ENCODE measurements at regions not wholly inside any gene's neighbourhood (a gene's known extent, or its start where the extent isn't known, plus 50 kb on each side); places are given as distances from the start of the nearest gene placed in this dataset.
A peak's percentile ranks its signal among the peaks of the same experiment; 100 is the strongest.

GRCh38 chr10:106198275-106198674 lies 966.2 kb downstream of the SORCS1 start:
- Histone ChIP-seq H2AFZ (ENCODE audit: control insufficient read depth, low read length) (no peak overlapping the region), H3K4me2 (ENCODE audit: control insufficient read depth, extremely low read depth, insufficient read depth, low read depth, low read length) (no peak overlapping the region), H3K4me3 (ENCODE audit: control insufficient read depth in 2 of 3, extremely low read depth in 1 of 3, insufficient read depth in 2 of 3, low read depth in 1 of 3, low read length in 3 of 3) (no peak overlapping the region), H3K79me2 (ENCODE audit: control insufficient read depth, insufficient read depth, low read length) (no peaks in the 10 kb centered on the region), H3K9ac (ENCODE audit: control insufficient read depth, extremely low read depth, insufficient read depth, low read length) (no peak overlapping the region), H3K9me3 (ENCODE audit: control insufficient read depth, low read depth, low read length) (no peaks in the 10 kb centered on the region), H3K36me3 (ENCODE audit: control insufficient read depth in 2 of 2, extremely low read depth in 1 of 2, insufficient read depth in 2 of 2, low read length in 2 of 2) (no peaks in the 10 kb centered on the region), H3K9me1 (ENCODE audit: control insufficient read depth, extremely low read depth, insufficient read depth, low read length) (no peaks in the 10 kb centered on the region), H3K4me1 (ENCODE audit: control insufficient read depth, extremely low read depth, insufficient read depth, low read length) (no peaks in the 10 kb centered on the region), H3K27me3 (ENCODE audit: control insufficient read depth, extremely low read depth, insufficient read depth, low read length) (no peaks in the 10 kb centered on the region), H4K20me1 (ENCODE audit: control insufficient read depth, extremely low read depth, insufficient read depth, low read length) (no peaks in the 10 kb centered on the region), H3K27ac (ENCODE audit: control insufficient read depth, insufficient read depth, low read length) (no peak overlapping the region)
- FAIRE-seq (no peak), DNase-seq (ENCODE audit: low read depth, low spot score) (no peak)
- TF ChIP-seq CTCF (optimal IDR thresholded peaks at IDR 0.05 in 1 of 3, IDR thresholded peaks at IDR 0.05 in 1 of 3, conservative IDR thresholded peaks at IDR 0.05 in 1 of 3; ENCODE audit: extremely low read depth in 1 of 3, insufficient read depth in 2 of 3, low read length in 3 of 3) = no peak
- TF ChIP-seq EZH2 (IDR thresholded peaks at IDR 0.05; ENCODE audit: low read length) = no peak
- dilution Hi-C loops (cut with MboI; ENCODE audit: extremely low pct_ligation_motif_present, low sequenced_read_pairs) = no loop called here

DNA sequence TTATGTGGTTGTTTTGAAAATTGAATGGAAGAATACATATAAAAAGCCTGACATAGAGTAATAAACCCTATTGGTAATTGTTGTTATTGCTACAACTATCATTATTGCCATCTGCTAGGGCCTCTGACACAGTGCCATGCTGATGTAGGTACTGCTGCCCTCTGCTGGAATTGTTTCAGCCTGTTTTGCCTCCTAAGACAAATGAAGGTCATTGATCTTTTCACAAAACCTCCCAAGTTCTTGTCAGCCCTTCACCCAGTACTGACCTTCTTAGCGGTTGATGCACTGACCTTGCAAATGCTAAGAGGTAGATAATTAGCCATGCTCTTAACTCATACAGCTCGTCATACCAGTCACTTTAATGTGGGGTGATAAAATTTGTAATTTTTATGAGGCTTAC lies 975.2 kb downstream of the SORCS1 start:
- no peak for DNase-seq (ENCODE audit: low read depth, low spot score)
- Histone ChIP-seq H3K9me1 (ENCODE audit: control insufficient read depth, extremely low read depth, insufficient read depth, low read length) (no peaks in the 10 kb centered on the region), H3K4me1 (ENCODE audit: control insufficient read depth, extremely low read depth, insufficient read depth, low read length) (no peaks in the 10 kb centered on the region), H4K20me1 (ENCODE audit: control insufficient read depth, extremely low read depth, insufficient read depth, low read length) (no peaks in the 10 kb centered on the region), H3K9me3 (ENCODE audit: control insufficient read depth, low read depth, low read length) (no peaks in the 10 kb centered on the region), H3K4me3 (ENCODE audit: control insufficient read depth in 2 of 3, extremely low read depth in 1 of 3, insufficient read depth in 2 of 3, low read depth in 1 of 3, low read length in 3 of 3) (no peak overlapping the region), H3K9ac (ENCODE audit: control insufficient read depth, extremely low read depth, insufficient read depth, low read length) (no peak overlapping the region), H3K27me3 (ENCODE audit: control insufficient read depth, extremely low read depth, insufficient read depth, low read length) (no peaks in the 10 kb centered on the region), H3K4me2 (ENCODE audit: control insufficient read depth, extremely low read depth, insufficient read depth, low read depth, low read length) (no peak overlapping the region), H3K27ac (ENCODE audit: control insufficient read depth, insufficient read depth, low read length) (no peak overlapping the region), H3K79me2 (ENCODE audit: control insufficient read depth, insufficient read depth, low read length) (no peaks in the 10 kb centered on the region), H2AFZ (ENCODE audit: control insufficient read depth, low read length) (no peak overlapping the region), H3K36me3 (ENCODE audit: control insufficient read depth in 2 of 2, extremely low read depth in 1 of 2, insufficient read depth in 2 of 2, low read length in 2 of 2) (no peaks in the 10 kb centered on the region)
- no peak for FAIRE-seq
- dilution Hi-C loops (cut with MboI; ENCODE audit: extremely low pct_ligation_motif_present, low sequenced_read_pairs) = no loop called here
- peak; percentile 26 to 56 (median 54) for TF ChIP-seq CTCF (optimal IDR thresholded peaks at IDR 0.05 in 1 of 3, IDR thresholded peaks at IDR 0.05 in 1 of 3, conservative IDR thresholded peaks at IDR 0.05 in 1 of 3; ENCODE audit: extremely low read depth in 1 of 3, insufficient read depth in 2 of 3, low read length in 3 of 3)
- no peak for TF ChIP-seq EZH2 (IDR thresholded peaks at IDR 0.05; ENCODE audit: low read length)

All from keratinocyte (primary cell).